MCF 10A (cell line): ENCODE measurements at regions not wholly inside any gene's neighbourhood (a gene's known extent, or its start where the extent isn't known, plus 50 kb on each side); places are given as distances from the start of the nearest gene placed in this dataset.

Source experiments
- BruUV-seq: library from RNA; stranded (reverse); fragments of 400-500 nt; replicated peaks from 2 replicates; lab custom pipeline; 2021; lab: Mats Ljungman, UMichigan
- CTCF ChIA-PET: fragments of 300-600 bp; sonication (Branson Sonifier 250); formaldehyde crosslinking; extraction: SDS; loops from one replicate; lab custom pipeline; 2021; ENCODE audit warnings: antibody characterized with exemption, inconsistent platforms; lab: Yijun Ruan, JAX
- POLR2A ChIA-PET: fragments of 300-600, 350-650 bp; sonication (Branson Sonifier 250); formaldehyde crosslinking; extraction: SDS; loops from one replicate; lab custom pipeline; 2020; ENCODE audit warnings: antibody characterized with exemption, inconsistent platforms; lab: Yijun Ruan, JAX
- DNase-seq: peaks from one replicate; pipeline ENCODE4 v3.0.0-alpha.2; 2018; ENCODE audit not compliant: unreplicated experiment
- H3K27ac Mint-ChIP-seq: one replicate; pipeline ENCODE4 v1.8.0; 2022; ENCODE audit warnings: mild to moderate bottlenecking, low read depth, mixed read lengths; ENCODE audit not compliant: unreplicated experiment
- H3K27me3 Mint-ChIP-seq: one replicate; pipeline ENCODE4 v1.8.0; 2022; ENCODE audit warnings: mixed read lengths; ENCODE audit not compliant: insufficient read depth, unreplicated experiment
- H3K36me3 Mint-ChIP-seq: one replicate; pipeline ENCODE4 v1.8.0; 2022; ENCODE audit warnings: mild to moderate bottlenecking, moderate library complexity, mixed read lengths; ENCODE audit not compliant: insufficient read depth, unreplicated experiment
- H3K4me1 Mint-ChIP-seq: one replicate; pipeline ENCODE4 v1.8.0; 2022; ENCODE audit warnings: mixed read lengths; ENCODE audit not compliant: insufficient read depth, unreplicated experiment
- H3K4me3 Mint-ChIP-seq: one replicate; pipeline ENCODE4 v1.8.0; 2022; ENCODE audit warnings: mild to moderate bottlenecking, moderate library complexity, mixed read lengths; ENCODE audit not compliant: unreplicated experiment
- H3K9me3 Mint-ChIP-seq: one replicate; pipeline ENCODE4 v1.8.0; 2022; ENCODE audit warnings: mixed read lengths; ENCODE audit not compliant: unreplicated experiment
- intact Hi-C: fragments of 100-400 bp; cut with micrococcal nuclease; formaldehyde crosslinking; loops from 2 replicates; pipeline ENCODE4 v1.14.1; 2022
- TF ChIP-seq, protein P1 (sequence below): fragments of 200-600 bp; IDR thresholded peaks from one replicate; pipeline ENCODE4 v1.8.0; 2022; ENCODE audit warnings: antibody characterized with exemption, mild to moderate bottlenecking; ENCODE audit not compliant: unreplicated experiment

DNA sequence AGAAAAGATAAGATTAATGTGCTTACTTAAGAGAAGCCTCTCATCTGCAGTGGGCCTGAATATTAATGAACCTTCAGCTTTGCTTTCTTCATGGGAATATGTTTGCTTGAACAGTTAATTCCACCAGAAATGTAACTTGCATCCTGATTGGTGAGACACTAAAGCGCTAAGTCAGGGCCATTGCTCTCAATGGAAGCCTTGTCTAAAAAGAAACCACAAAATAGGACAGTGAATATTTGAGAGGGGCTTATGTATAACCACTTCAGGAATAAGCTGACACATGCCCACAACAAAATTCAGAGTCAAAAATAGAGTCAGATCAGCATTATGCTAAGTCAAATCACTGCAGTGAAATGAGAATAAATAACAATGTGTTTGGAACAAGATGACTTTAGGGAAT, 1125.8 kb downstream of the STIM2 start:
- no peaks in the 10 kb centered on the region for H3K4me1 Mint-ChIP-seq
- no peaks in the 10 kb centered on the region for H3K27me3 Mint-ChIP-seq
- intact Hi-C loops = no loop called here
- TF ChIP-seq, protein P1, sequence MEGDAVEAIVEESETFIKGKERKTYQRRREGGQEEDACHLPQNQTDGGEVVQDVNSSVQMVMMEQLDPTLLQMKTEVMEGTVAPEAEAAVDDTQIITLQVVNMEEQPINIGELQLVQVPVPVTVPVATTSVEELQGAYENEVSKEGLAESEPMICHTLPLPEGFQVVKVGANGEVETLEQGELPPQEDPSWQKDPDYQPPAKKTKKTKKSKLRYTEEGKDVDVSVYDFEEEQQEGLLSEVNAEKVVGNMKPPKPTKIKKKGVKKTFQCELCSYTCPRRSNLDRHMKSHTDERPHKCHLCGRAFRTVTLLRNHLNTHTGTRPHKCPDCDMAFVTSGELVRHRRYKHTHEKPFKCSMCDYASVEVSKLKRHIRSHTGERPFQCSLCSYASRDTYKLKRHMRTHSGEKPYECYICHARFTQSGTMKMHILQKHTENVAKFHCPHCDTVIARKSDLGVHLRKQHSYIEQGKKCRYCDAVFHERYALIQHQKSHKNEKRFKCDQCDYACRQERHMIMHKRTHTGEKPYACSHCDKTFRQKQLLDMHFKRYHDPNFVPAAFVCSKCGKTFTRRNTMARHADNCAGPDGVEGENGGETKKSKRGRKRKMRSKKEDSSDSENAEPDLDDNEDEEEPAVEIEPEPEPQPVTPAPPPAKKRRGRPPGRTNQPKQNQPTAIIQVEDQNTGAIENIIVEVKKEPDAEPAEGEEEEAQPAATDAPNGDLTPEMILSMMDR = no peak
- POLR2A ChIA-PET = no interaction called here
- no TSS peak for BruUV-seq
- no peaks in the 10 kb centered on the region for H3K36me3 Mint-ChIP-seq
- peaks cover 3% of the 10 kb centered on the region for H3K9me3 Mint-ChIP-seq
- H3K4me3 Mint-ChIP-seq = no peak overlapping the region
- CTCF ChIA-PET = no interaction called here
- DNase-seq = no peak
- no peak overlapping the region for H3K27ac Mint-ChIP-seq

GRCh38 chr4:28001698-28002097, 1141.1 kb downstream of the STIM2 start:
- ChIA-PET CTCF (no interaction called here), POLR2A (no interaction called here)
- DNase-seq = no peak
- BruUV-seq = no TSS peak
- intact Hi-C loops = no loop called here
- H3K4me1 Mint-ChIP-seq = no peaks in the 10 kb centered on the region
- TF ChIP-seq, protein P1 = no peak
- H3K36me3 Mint-ChIP-seq = no peaks in the 10 kb centered on the region
- H3K27me3 Mint-ChIP-seq = no peaks in the 10 kb centered on the region
- H3K9me3 Mint-ChIP-seq = no peaks in the 10 kb centered on the region
- no peak overlapping the region for H3K27ac Mint-ChIP-seq
- no peak overlapping the region for H3K4me3 Mint-ChIP-seq

GRCh38 chr4:28004520-28004919, 1143.9 kb downstream of the STIM2 start:
- ChIA-PET POLR2A (no interaction called here), CTCF (no interaction called here)
- TF ChIP-seq, protein P1 = no peak
- DNase-seq = no peak
- no peaks in the 10 kb centered on the region for H3K4me1 Mint-ChIP-seq
- H3K4me3 Mint-ChIP-seq = no peak overlapping the region
- no peak overlapping the region for H3K27ac Mint-ChIP-seq
- H3K27me3 Mint-ChIP-seq = no peaks in the 10 kb centered on the region
- intact Hi-C loops = no loop called here
- no TSS peak for BruUV-seq
- no peaks in the 10 kb centered on the region for H3K36me3 Mint-ChIP-seq
- no peaks in the 10 kb centered on the region for H3K9me3 Mint-ChIP-seq

GRCh38 chr4:28006021-28006420, 1145.4 kb downstream of the STIM2 start:
- CTCF ChIA-PET = interaction anchor here (0.8 kb wide), 1 partner anchor 322 kb away, joined by 3 read pairs; no protein-coding TSS in a partner anchor
- Mint-ChIP-seq H3K4me1 (no peaks in the 10 kb centered on the region), H3K27ac (no peak overlapping the region), H3K36me3 (no peaks in the 10 kb centered on the region), H3K9me3 (no peaks in the 10 kb centered on the region), H3K4me3 (no peak overlapping the region), H3K27me3 (no peaks in the 10 kb centered on the region)
- TF ChIP-seq, protein P1 = no peak
- no peak for DNase-seq
- intact Hi-C loops = no loop called here
- BruUV-seq = no TSS peak
- POLR2A ChIA-PET = no interaction called here
